ENCODE measurements at regions not wholly inside any gene's neighbourhood (a gene's known extent, or its start where the extent isn't known, plus 50 kb on each side); places are given as distances from the start of the nearest gene placed in this dataset.
"Not testable (repeated sequence)": the region's sequence is repeated elsewhere in the genome, so short reads cannot be mapped to it uniquely, and the experiment has no call there.

DNA sequence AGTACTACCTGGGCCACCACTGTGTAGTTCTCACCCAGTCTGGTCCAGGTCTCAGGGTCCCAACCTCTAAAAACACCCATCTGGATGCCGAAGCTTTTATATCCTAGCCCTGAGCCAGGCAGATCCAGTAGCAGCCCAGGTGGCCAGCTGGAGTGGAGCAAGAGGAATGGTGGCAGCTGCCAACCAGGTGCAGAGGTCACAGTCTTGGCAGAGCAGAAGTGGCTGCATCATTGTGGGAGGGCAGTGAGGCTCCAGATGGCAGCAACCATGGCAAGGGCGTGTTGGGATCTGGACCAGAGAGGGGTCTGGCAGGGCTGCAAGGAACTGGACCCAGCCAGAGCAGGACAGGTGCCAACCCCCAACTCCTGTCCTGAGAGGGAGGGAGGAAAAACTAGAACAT lies 72.2 kb upstream of the AGAP1 start:
- H3K4me3 ChIP-seq (replicated peaks in 1 of 2; ENCODE audit: low read depth in 2 of 2, low read length in 2 of 2): no peak overlapping the region
- TF ChIP-seq, protein P1, sequence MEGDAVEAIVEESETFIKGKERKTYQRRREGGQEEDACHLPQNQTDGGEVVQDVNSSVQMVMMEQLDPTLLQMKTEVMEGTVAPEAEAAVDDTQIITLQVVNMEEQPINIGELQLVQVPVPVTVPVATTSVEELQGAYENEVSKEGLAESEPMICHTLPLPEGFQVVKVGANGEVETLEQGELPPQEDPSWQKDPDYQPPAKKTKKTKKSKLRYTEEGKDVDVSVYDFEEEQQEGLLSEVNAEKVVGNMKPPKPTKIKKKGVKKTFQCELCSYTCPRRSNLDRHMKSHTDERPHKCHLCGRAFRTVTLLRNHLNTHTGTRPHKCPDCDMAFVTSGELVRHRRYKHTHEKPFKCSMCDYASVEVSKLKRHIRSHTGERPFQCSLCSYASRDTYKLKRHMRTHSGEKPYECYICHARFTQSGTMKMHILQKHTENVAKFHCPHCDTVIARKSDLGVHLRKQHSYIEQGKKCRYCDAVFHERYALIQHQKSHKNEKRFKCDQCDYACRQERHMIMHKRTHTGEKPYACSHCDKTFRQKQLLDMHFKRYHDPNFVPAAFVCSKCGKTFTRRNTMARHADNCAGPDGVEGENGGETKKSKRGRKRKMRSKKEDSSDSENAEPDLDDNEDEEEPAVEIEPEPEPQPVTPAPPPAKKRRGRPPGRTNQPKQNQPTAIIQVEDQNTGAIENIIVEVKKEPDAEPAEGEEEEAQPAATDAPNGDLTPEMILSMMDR (IDR thresholded peaks at IDR 0.05; ENCODE audit: low read depth, low read length): no peak
- DNase-seq (ENCODE audit: low read depth in 2 of 2): no peak

GRCh38 chr2:235430366-235431083 lies 63.3 kb upstream of the AGAP1 start:
- H3K4me3 ChIP-seq (replicated peaks in 1 of 2; ENCODE audit: low read depth in 2 of 2, low read length in 2 of 2): no peak overlapping the region
- TF ChIP-seq, protein P1 (IDR thresholded peaks at IDR 0.05; ENCODE audit: low read depth, low read length): no peak
- DNase-seq (ENCODE audit: low read depth in 2 of 2): no peak

DNA sequence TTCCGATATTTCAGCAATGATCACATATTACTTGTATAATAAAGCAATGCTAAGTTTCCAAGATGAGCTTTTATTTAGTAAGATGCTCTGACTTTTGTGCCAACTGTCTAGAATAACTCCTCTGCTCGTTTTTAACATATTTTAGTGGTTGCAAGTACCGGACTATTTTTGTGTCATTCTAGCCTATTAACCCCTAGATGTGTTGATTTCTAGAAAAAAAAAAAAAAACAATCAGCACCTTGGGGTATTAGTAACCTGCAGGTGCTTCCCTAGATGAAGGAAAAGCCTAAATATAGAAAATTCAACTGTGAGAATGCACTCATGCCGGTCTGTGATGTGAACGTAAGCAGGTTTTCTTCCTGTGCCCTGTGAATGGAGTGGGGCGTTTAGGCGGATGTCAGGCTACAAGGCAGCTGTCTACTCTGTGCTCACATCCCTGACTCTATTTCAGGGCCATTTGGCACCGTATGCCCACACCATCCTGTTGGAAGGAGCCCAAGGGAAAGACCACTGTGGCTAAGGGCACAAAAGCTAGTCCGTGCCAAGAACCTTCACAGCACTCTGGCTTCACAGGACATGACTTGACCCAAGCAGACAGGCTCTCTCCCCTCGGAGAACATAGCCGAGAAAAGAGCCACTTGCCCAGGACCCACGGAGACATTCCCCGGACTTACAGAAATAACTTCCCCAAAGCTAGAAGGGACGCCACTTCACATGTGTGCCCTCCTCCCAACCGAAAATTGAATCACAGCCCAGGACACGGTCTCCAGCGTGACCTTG lies 60.9 kb upstream of the AGAP1 start:
- TF ChIP-seq, protein P1 (IDR thresholded peaks at IDR 0.05; ENCODE audit: low read depth, low read length): no peak
- H3K4me3 ChIP-seq (replicated peaks in 1 of 2; ENCODE audit: low read depth in 2 of 2, low read length in 2 of 2): no peak overlapping the region

DNA sequence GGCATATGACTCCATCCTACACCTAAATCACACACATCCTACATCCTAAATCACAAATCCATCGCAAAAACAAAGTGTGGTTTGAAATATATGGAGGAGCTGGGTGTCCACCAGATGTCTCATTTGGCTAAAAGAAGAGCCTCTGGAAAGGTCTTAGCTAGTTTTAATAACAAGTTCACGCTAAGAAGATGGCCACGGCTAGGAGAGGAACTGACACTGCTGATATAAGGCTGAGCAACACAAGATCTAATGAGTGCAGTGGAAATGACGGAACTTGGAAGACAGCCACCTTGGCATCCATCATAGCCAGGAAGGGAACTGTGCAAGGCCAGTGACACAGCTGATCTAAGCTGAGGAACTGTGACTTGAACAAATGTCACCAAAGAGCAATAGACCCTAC lies 60.0 kb upstream of the AGAP1 start:
- TF ChIP-seq, protein P1 (IDR thresholded peaks at IDR 0.05; ENCODE audit: low read depth, low read length): no peak
- DNase-seq (ENCODE audit: low read depth in 2 of 2): peak; percentile 23 to 53
- no peak overlapping the region for H3K4me3 ChIP-seq (replicated peaks in 1 of 2; ENCODE audit: low read depth in 2 of 2, low read length in 2 of 2)

More for the DNA sequence above, 60.9 kb upstream of the AGAP1 start:
- no peak for DNase-seq (ENCODE audit: low read depth in 2 of 2)

DNA sequence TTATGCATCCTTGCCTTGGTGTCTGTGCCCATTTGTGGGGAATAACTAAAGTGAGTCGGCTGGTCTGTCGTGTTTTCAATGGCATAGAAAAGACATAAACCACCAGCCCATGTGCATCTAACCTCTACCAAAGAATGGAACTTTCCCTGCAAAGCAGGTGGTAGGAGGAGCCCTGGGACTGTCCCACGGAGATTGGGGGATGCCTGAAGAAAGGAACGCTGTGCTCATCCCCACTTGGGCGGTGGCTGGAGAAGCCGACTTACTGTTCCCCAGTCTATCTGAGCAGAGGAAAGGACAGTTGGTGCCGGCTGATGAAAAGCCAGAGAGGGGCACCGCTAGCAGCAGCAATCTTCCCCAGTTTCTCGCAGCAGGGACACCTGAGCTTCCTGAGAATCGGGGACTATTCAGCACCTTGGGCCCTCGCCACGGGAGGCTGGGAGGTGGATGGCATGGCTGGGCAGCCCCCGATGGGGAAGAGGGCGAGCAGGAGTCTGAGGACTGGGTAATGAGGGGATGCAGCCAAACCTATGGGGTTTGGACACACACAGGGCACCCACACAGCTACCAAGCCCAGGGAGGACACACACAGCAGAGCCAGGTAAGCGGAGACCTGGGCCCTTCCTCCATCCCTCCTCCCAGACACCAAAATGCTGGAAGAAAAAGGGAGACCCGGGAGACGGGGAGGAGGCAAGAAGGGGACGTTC lies 53.7 kb upstream of the AGAP1 start:
- no peak overlapping the region for H3K4me3 ChIP-seq (replicated peaks in 1 of 2; ENCODE audit: low read depth in 2 of 2, low read length in 2 of 2)
- TF ChIP-seq, protein P1 (IDR thresholded peaks at IDR 0.05; ENCODE audit: low read depth, low read length): no peak
- no peak for DNase-seq (ENCODE audit: low read depth in 2 of 2)

DNA sequence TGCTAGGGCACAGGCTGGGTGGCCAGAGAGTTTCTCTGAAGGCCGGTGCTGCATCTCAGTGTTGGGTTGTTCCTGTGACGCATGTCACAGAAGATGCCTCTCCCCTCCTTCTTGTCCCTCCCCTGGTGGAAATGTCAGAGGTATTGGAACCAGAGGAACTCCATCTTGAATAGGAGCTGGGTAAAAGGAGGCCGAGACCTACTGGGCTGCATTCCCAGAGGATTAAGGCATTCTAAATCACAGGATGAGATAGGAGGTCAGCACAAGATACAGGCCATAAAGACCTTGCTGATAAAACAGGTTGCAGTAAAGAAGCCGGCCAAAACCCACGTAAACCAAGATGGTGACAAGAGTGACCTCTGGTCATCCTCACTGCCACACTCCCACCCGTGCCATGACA lies 50.3 kb upstream of the AGAP1 start:
- DNase-seq (ENCODE audit: low read depth in 2 of 2); H3K4me3 ChIP-seq (replicated peaks in 1 of 2; ENCODE audit: low read depth in 2 of 2, low read length in 2 of 2): not testable (repeated sequence)

Data from cardiac fibroblast (primary cell).